H1 (cell line): ENCODE measurements at regions not wholly inside any gene's neighbourhood (a gene's known extent, or its start where the extent isn't known, plus 50 kb on each side); places are given as distances from the start of the nearest gene placed in this dataset.

Experiments used
- ZNF274 ChIP-seq: IDR thresholded peaks from 2 replicates; pipeline ENCODE4 v1.7.0; 2012; ENCODE audit warnings: low read length, borderline replicate concordance; ENCODE audit errors: extremely low read depth

DNA sequence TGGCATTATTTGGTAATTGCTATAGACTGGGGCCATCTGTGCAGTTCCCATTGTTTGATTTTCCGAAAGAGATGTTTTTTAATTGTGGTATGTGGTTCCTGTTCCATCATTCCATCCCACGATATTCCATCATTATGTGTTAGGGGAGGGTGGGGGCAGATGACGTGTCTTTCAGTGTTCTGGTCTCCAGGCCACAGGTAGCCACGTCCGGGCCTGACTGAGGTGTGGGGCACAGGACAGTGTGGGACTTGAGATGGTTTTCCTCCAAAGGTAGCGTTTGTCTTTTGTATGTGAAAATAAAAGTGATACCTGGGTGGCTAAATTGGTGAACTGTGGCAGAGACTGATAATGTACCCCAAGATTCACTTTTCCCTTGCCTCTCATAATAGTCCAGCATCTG lies 192.2 kb upstream of the HAAO start (continued):
- no peak for TF ChIP-seq ZNF274
